Endothelial cell (in vitro differentiated cells): ENCODE measurements at regions not wholly inside any gene's neighbourhood (a gene's known extent, or its start where the extent isn't known, plus 50 kb on each side); places are given as distances from the start of the nearest gene placed in this dataset.

Experiments used
- DNase-seq: peaks from one replicate; pipeline ENCODE4 v3.0.0; 2021; ENCODE audit warnings: low spot score
- H3K27ac Mint-ChIP-seq: one replicate; pipeline ENCODE4 v1.8.0; 2021; ENCODE audit warnings: mixed read lengths, inconsistent platforms; ENCODE audit not compliant: unreplicated experiment
- H3K27me3 Mint-ChIP-seq: one replicate; pipeline ENCODE4 v1.8.0; 2021; ENCODE audit warnings: mild to moderate bottlenecking, moderate library complexity, mixed read lengths, inconsistent platforms; ENCODE audit not compliant: unreplicated experiment
- H3K36me3 Mint-ChIP-seq: one replicate; pipeline ENCODE4 v1.8.0; 2021; ENCODE audit warnings: mild to moderate bottlenecking, low read depth, mixed read lengths, inconsistent platforms; ENCODE audit not compliant: unreplicated experiment
- H3K4me1 Mint-ChIP-seq: one replicate; pipeline ENCODE4 v1.8.0; 2021; ENCODE audit warnings: mild to moderate bottlenecking, mixed read lengths, inconsistent platforms; ENCODE audit not compliant: unreplicated experiment
- H3K4me3 Mint-ChIP-seq: one replicate; pipeline ENCODE4 v1.8.0; 2021; ENCODE audit warnings: mild to moderate bottlenecking, mixed read lengths, inconsistent platforms; ENCODE audit not compliant: unreplicated experiment
- H3K9me3 Mint-ChIP-seq: one replicate; pipeline ENCODE4 v1.8.0; 2021; ENCODE audit warnings: mixed read lengths, inconsistent platforms; ENCODE audit not compliant: unreplicated experiment
- CTCF ChIP-seq: fragments of 200-600 bp; sonication (generic); IDR thresholded peaks from one replicate; pipeline ENCODE4 v1.5.0; 2021; ENCODE audit warnings: antibody characterized with exemption; ENCODE audit not compliant: unreplicated experiment

GRCh38 chr16:51733181-51733580 is 582.1 kb upstream of the SALL1 start:
- Mint-ChIP-seq H3K27ac (no peak overlapping the region), H3K9me3 (no peaks in the 10 kb centered on the region), H3K27me3 (peaks cover 1% of the 10 kb centered on the region), H3K36me3 (no peaks in the 10 kb centered on the region), H3K4me3 (no peak overlapping the region), H3K4me1 (no peaks in the 10 kb centered on the region)
- DNase-seq: no peak
- TF ChIP-seq CTCF: no peak

DNA sequence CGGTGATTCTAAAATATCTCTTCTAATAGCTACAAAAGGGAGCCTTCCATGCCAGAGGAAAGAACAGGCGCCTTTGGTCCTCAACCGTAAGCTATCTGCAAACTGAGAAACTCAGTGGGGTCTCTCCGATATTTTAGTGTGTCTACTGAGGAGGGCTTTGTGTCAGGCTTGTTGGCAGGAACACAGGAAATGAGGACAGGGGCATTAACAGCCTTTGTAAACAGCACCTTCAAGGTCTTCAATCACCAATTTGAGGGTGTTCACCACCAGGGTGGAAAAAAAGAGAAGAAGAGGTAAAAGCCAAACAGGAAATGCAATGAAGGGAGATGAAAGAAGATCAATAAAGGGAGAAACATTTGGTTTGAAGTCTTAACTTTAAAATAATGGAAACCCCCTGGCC is 580.1 kb upstream of the SALL1 start:
- DNase-seq: no peak
- Mint-ChIP-seq H3K9me3 (no peaks in the 10 kb centered on the region), H3K36me3 (no peaks in the 10 kb centered on the region), H3K4me3 (no peak overlapping the region), H3K27ac (no peak overlapping the region), H3K27me3 (peaks cover 1% of the 10 kb centered on the region), H3K4me1 (no peaks in the 10 kb centered on the region)
- TF ChIP-seq CTCF: no peak

- H3K36me3 Mint-ChIP-seq: no peaks in the 10 kb centered on the region
- DNase-seq: no peak
- H3K4me3 Mint-ChIP-seq: no peak overlapping the region
- H3K9me3 Mint-ChIP-seq: no peaks in the 10 kb centered on the region
- no peaks in the 10 kb centered on the region for H3K27me3 Mint-ChIP-seq
- H3K27ac Mint-ChIP-seq: no peak overlapping the region
- no peaks in the 10 kb centered on the region for H3K4me1 Mint-ChIP-seq
- TF ChIP-seq CTCF: no peak
Measured at GRCh38 chr16:51723036-51723724, 572.1 kb upstream of the SALL1 start.

DNA sequence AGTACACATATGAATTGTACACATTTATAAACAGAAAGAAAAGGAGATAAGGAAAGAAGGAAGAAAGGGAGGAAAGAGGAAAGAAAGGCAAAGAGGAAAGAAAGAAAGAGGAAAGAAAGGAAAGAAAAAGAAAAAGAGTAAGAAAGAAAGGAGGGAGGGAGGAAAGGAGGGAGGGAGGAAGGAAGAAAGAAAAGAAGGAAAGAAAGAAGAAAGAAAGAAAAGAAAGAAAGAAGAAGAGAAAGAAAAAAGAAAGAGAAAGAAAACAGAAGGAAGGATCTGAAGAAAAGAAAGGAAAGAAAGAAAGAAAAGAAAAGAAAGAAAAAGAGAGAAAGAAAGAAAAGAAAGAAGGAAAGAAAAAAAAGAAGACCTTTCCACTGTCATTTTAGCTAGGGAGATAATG is 571.4 kb upstream of the SALL1 start:
- no peaks in the 10 kb centered on the region for H3K36me3 Mint-ChIP-seq

More for the DNA sequence above, 571.4 kb upstream of the SALL1 start:
- H3K4me3 Mint-ChIP-seq: no peak overlapping the region
- DNase-seq: no peak
- TF ChIP-seq CTCF: no peak
- H3K27ac Mint-ChIP-seq: no peak overlapping the region
- no peaks in the 10 kb centered on the region for H3K4me1 Mint-ChIP-seq
- no peaks in the 10 kb centered on the region for H3K27me3 Mint-ChIP-seq
- no peaks in the 10 kb centered on the region for H3K9me3 Mint-ChIP-seq
